GM12878 (cell line): ENCODE measurements at regions not wholly inside any gene's neighbourhood (a gene's known extent, or its start where the extent isn't known, plus 50 kb on each side); places are given as distances from the start of the nearest gene placed in this dataset.

Experiments used
- ATAC-seq: fragments of 200-7000 bp; cut with Tn5 transposase; 3 replicates; pipeline ENCODE4 v1.9.1; 2020; ENCODE audit warnings: mild to moderate bottlenecking, moderate library complexity
- BruUV-seq: library from RNA; stranded (reverse); fragments of 400-500 nt; replicated peaks from 2 replicates; lab custom pipeline; 2021; lab: Mats Ljungman, UMichigan
- CTCF ChIA-PET: fragments of 300-600 bp; sonication (Branson Sonifier 250); formaldehyde crosslinking; extraction: SDS; loops from one replicate; lab custom pipeline; 2021; ENCODE audit warnings: inconsistent platforms; lab: Yijun Ruan, JAX
- POLR2A ChIA-PET: fragments of 350-600 bp; formaldehyde crosslinking; extraction: SDS; loops from one replicate; lab custom pipeline; 2021; ENCODE audit warnings: inconsistent platforms; lab: Charles Lee
- RAD21 ChIA-PET: fragments of 300-600 bp; sonication (Branson Sonifier 250); formaldehyde crosslinking; loops from one replicate; lab custom pipeline; 2023; ENCODE audit warnings: antibody characterized with exemption; ENCODE audit not compliant: unreplicated experiment; lab: Charles Lee
- SMC1A ChIA-PET: fragments of 300-600 bp; sonication (Branson Sonifier 250); formaldehyde crosslinking; loops from one replicate; lab custom pipeline; 2023; ENCODE audit not compliant: unreplicated experiment, uncharacterized antibody; lab: Charles Lee
- DNase-seq: peaks from one replicate; pipeline ENCODE4 v3.0.0-alpha.2; 2011; ENCODE audit warnings: low read depth, low spot score
- FAIRE-seq: peaks from 3 replicates; lab custom pipeline; 2011; peaks lifted over from hg19 to GRCh38; lab: Jason Lieb, UNC
- H2AFZ ChIP-seq: 2 replicates; pipeline ENCODE4 v1.6.0; 2011; ENCODE audit warnings: low read depth, low read length, control low read depth; ENCODE audit not compliant: control insufficient read depth
- H3K27ac ChIP-seq: 2 replicates; pipeline ENCODE4 v1.5.1; 2011; ENCODE audit warnings: control low read depth; ENCODE audit not compliant: control insufficient read depth, insufficient read depth
- H3K27me3 ChIP-seq, 2 experiments: replicated peaks in 1 of 2; 2 replicates each; pipeline versions ENCODE4 v1.6.0 to v1.6.1; 2011; ENCODE audit warnings: low read length in 1 of 2; ENCODE audit not compliant: control insufficient read depth in 2 of 2, insufficient read depth in 2 of 2
- H3K36me3 ChIP-seq, 2 experiments: 2 replicates each; pipeline ENCODE4 v1.5.1; 2011; ENCODE audit warnings: low read length in 1 of 2; ENCODE audit not compliant: control insufficient read depth in 2 of 2, insufficient read depth in 2 of 2
- H3K4me1 ChIP-seq: 2 replicates; pipeline ENCODE4 v1.6.1; 2011; ENCODE audit warnings: mild to moderate bottlenecking, low read length, moderate library complexity, mixed read lengths; ENCODE audit not compliant: control insufficient read depth, insufficient read depth
- H3K4me2 ChIP-seq: 2 replicates; pipeline ENCODE4 v1.6.0; 2011; ENCODE audit warnings: control low read depth; ENCODE audit not compliant: control insufficient read depth, insufficient read depth
- H3K4me3 ChIP-seq: fragments of 200-600 bp; sonication (generic); 2 replicates; pipeline ENCODE4 v1.5.1; 2016
- H3K79me2 ChIP-seq: 2 replicates; pipeline ENCODE4 v1.6.0; 2011; ENCODE audit warnings: low read length; ENCODE audit not compliant: control insufficient read depth, insufficient read depth
- H3K9ac ChIP-seq: 2 replicates; pipeline ENCODE4 v1.8.0; 2011; ENCODE audit warnings: low read length, control low read depth, mixed read lengths; ENCODE audit not compliant: control insufficient read depth, insufficient read depth
- H3K9me3 ChIP-seq: replicated peaks from 3 replicates; pipeline ENCODE4 v1.5.1; 2011; ENCODE audit warnings: mild to moderate bottlenecking, low read length; ENCODE audit not compliant: control insufficient read depth, insufficient read depth
- H4K20me1 ChIP-seq: 2 replicates; pipeline ENCODE4 v1.6.0; 2011; ENCODE audit not compliant: control insufficient read depth, insufficient read depth
- WGBS: methylation state at CpG from one replicate; pipeline ENCODE4 v1.1.6; 2016; ENCODE audit warnings: low lambda C conversion rate; ENCODE audit not compliant: insufficient replicate concordance, insufficient coverage; ENCODE audit errors: missing lambda C conversion rate; 5-methylcytosine and 5-hydroxymethylcytosine counted together
- in situ Hi-C: fragments of 300-500 bp; cut with MboI; formaldehyde crosslinking; loops from 9 replicates; pipeline ENCODE4 v1.14.3; 2018; ENCODE audit warnings: mixed read lengths
- intact Hi-C: fragments of 100-400 bp; cut with micrococcal nuclease; formaldehyde crosslinking; loops from one replicate; pipeline ENCODE4 v1.14.2; 2022; ENCODE audit not compliant: unreplicated experiment
- TF ChIP-seq, protein P1 (sequence below): fragments of 450-650 bp; formaldehyde crosslinking; IDR thresholded peaks from 2 replicates; pipeline ENCODE4 v1.4.0; 2020; ENCODE audit warnings: mild to moderate bottlenecking, moderate library complexity
- TF ChIP-seq, protein P2 (sequence below): IDR thresholded peaks from 2 replicates; pipeline ENCODE4 v1.6.1; 2011; ENCODE audit warnings: borderline replicate concordance, low read depth, mild to moderate bottlenecking, moderate library complexity, mixed read lengths, low read length; ENCODE audit not compliant: insufficient read depth; ENCODE audit errors: extremely low read length

DNA sequence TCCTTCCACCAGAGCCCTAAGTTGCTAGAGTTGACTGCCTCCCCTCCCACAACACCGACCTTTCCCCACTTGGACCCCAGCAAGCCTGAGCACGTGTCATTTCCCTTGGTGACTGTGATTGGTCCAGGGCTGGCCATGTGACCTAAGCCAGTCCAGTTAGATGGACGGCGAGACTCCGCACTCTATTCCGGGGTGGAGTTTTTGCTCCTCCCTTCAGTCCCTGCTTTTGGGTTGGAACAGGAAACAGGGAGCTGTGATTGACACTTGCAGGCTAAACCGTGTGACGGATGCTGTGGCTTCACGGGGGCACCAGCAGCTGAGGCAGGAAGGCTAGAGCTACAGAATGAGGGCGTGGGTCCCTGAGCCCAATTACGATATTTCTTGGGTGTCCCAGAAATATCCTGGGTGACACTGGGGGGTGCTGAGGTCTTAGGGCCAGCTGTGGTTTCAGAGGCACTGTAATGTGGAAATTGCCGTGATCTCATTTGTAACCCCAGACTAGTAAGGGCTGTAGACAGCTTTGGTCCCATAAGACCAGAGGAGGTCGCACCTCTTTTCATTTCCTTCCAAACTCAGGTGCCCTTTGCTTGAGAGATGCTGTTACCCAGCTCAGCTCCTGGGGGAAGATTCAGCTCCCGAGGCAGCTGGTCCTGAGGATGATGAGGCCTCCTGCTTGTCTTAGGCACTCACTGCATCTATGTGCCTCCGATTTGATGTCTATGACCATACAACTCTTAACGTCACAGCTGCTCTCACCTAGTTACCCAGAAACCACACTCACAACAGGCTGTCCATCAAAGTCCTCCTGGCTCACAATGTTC lies 102.7 kb upstream of the NPTX2 start:
- Histone ChIP-seq H3K27me3 (no peaks in the 10 kb centered on the region), H4K20me1 (no peaks in the 10 kb centered on the region), H3K9ac (no peak overlapping the region), H3K4me2 (no peak overlapping the region), H3K27ac (no peak overlapping the region), H3K79me2 (no peaks in the 10 kb centered on the region), H3K9me3 (no peaks in the 10 kb centered on the region), H3K4me3 (no peak overlapping the region), H3K4me1 (no peaks in the 10 kb centered on the region), H2AFZ (no peak overlapping the region), H3K36me3 (no peaks in the 10 kb centered on the region)
- ATAC-seq (no peak), DNase-seq (no peak), FAIRE-seq (no peak)
- intact Hi-C loops: no loop called here
- SMC1A ChIA-PET: no interaction called here
- in situ Hi-C loops: no loop called here
- POLR2A ChIA-PET: no interaction called here
- RAD21 ChIA-PET: interaction anchor here (0.5 kb wide), 1 partner anchor 356 kb away, joined by 3 read pairs; no protein-coding TSS in a partner anchor
- BruUV-seq: no TSS peak
- WGBS: 46% methylated on average over 16 of the region's 16 CpGs
- CTCF ChIA-PET: no interaction called here
- TF ChIP-seq, protein P1, sequence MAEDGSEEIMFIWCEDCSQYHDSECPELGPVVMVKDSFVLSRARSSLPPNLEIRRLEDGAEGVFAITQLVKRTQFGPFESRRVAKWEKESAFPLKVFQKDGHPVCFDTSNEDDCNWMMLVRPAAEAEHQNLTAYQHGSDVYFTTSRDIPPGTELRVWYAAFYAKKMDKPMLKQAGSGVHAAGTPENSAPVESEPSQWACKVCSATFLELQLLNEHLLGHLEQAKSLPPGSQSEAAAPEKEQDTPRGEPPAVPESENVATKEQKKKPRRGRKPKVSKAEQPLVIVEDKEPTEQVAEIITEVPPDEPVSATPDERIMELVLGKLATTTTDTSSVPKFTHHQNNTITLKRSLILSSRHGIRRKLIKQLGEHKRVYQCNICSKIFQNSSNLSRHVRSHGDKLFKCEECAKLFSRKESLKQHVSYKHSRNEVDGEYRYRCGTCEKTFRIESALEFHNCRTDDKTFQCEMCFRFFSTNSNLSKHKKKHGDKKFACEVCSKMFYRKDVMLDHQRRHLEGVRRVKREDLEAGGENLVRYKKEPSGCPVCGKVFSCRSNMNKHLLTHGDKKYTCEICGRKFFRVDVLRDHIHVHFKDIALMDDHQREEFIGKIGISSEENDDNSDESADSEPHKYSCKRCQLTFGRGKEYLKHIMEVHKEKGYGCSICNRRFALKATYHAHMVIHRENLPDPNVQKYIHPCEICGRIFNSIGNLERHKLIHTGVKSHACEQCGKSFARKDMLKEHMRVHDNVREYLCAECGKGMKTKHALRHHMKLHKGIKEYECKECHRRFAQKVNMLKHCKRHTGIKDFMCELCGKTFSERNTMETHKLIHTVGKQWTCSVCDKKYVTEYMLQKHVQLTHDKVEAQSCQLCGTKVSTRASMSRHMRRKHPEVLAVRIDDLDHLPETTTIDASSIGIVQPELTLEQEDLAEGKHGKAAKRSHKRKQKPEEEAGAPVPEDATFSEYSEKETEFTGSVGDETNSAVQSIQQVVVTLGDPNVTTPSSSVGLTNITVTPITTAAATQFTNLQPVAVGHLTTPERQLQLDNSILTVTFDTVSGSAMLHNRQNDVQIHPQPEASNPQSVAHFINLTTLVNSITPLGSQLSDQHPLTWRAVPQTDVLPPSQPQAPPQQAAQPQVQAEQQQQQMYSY (CRISPR knock-in tag): no peak
- TF ChIP-seq, protein P2, sequence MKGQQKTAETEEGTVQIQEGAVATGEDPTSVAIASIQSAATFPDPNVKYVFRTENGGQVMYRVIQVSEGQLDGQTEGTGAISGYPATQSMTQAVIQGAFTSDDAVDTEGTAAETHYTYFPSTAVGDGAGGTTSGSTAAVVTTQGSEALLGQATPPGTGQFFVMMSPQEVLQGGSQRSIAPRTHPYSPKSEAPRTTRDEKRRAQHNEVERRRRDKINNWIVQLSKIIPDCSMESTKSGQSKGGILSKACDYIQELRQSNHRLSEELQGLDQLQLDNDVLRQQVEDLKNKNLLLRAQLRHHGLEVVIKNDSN: peak; percentile 9
